RWPE2 (cell line): ENCODE measurements at regions not wholly inside any gene's neighbourhood (a gene's known extent, or its start where the extent isn't known, plus 50 kb on each side); places are given as distances from the start of the nearest gene placed in this dataset.
"Not testable (repeated sequence)": the region's sequence is repeated elsewhere in the genome, so short reads cannot be mapped to it uniquely, and the experiment has no call there.

Experiments
- ATAC-seq: fragments of 200-7000 bp; cut with Tn5 transposase; 3 replicates; pipeline ENCODE4 v1.9.1; 2021; ENCODE audit warnings: low read depth
- DNase-seq: peaks from one replicate; pipeline ENCODE4 v3.0.0-alpha.2; 2020; ENCODE audit warnings: low spot score
- H3K27ac ChIP-seq: fragments of 450-650 bp; 2 replicates; pipeline ENCODE4 v1.5.1; 2017; ENCODE audit warnings: mild to moderate bottlenecking; ENCODE audit not compliant: poor library complexity, severe bottlenecking
- H3K27me3 ChIP-seq: fragments of 250-450 bp; sonication (Bioruptor Pico); 2 replicates; pipeline ENCODE4 v1.5.1; 2021; ENCODE audit warnings: mild to moderate bottlenecking, moderate library complexity; ENCODE audit not compliant: insufficient read depth, poor library complexity, severe bottlenecking
- H3K36me3 ChIP-seq: fragments of 250-450 bp; sonication (Bioruptor Pico); 2 replicates; pipeline ENCODE4 v1.5.1; 2020; ENCODE audit warnings: low read depth, mild to moderate bottlenecking, moderate library complexity
- H3K4me1 ChIP-seq: fragments of 250-450 bp; sonication (Bioruptor Pico); 2 replicates; pipeline ENCODE4 v1.5.1; 2021; ENCODE audit warnings: mild to moderate bottlenecking, moderate library complexity; ENCODE audit not compliant: insufficient read depth, poor library complexity, severe bottlenecking
- H3K4me3 ChIP-seq: fragments of 250-450 bp; sonication (Bioruptor Pico); 2 replicates; pipeline ENCODE4 v1.5.1; 2021; ENCODE audit warnings: mild to moderate bottlenecking, moderate library complexity; ENCODE audit not compliant: severe bottlenecking
- H3K9me3 ChIP-seq: fragments of 250-450 bp; sonication (Bioruptor Pico); 2 replicates; pipeline ENCODE4 v1.5.1; 2021; ENCODE audit warnings: mild to moderate bottlenecking, moderate library complexity; ENCODE audit not compliant: severe bottlenecking
- CTCF ChIP-seq: fragments of 450-650 bp; IDR thresholded peaks from one replicate; pipeline ENCODE4 v1.5.1; 2017; ENCODE audit warnings: mild to moderate bottlenecking, moderate library complexity; ENCODE audit not compliant: poor library complexity, severe bottlenecking

- ATAC-seq = no peak
- no peak for DNase-seq
- H3K4me1 ChIP-seq = peaks cover 9% of the 10 kb centered on the region
- H3K27me3 ChIP-seq = no peaks in the 10 kb centered on the region
- H3K27ac ChIP-seq = no peak overlapping the region
- TF ChIP-seq CTCF = peak; percentile 58
- H3K36me3 ChIP-seq = no peaks in the 10 kb centered on the region
- no peak overlapping the region for H3K4me3 ChIP-seq
- H3K9me3 ChIP-seq = no peaks in the 10 kb centered on the region
These were observed 94.4 kb upstream of the SIRPA start for GRCh38 chr20:1800777-1801176.

- TF ChIP-seq CTCF = no peak
- H3K4me3 ChIP-seq = no peak overlapping the region
- DNase-seq (no peak), ATAC-seq (no peak)
- no peaks in the 10 kb centered on the region for H3K9me3 ChIP-seq
- no peak overlapping the region for H3K27ac ChIP-seq
- no peaks in the 10 kb centered on the region for H3K27me3 ChIP-seq
- H3K4me1 ChIP-seq = peaks cover 4% of the 10 kb centered on the region
- H3K36me3 ChIP-seq = no peaks in the 10 kb centered on the region
These were observed 95.0 kb upstream of the SIRPA start for GRCh38 chr20:1800180-1800579.

- DNase-seq, H3K4me3 ChIP-seq, H3K27me3 ChIP-seq, H3K4me1 ChIP-seq, H3K27ac ChIP-seq, ATAC-seq, H3K36me3 ChIP-seq, H3K9me3 ChIP-seq: not testable (repeated sequence)
These were observed 95.5 kb upstream of the SIRPA start for GRCh38 chr20:1799746-1800145.

- TF ChIP-seq CTCF = no peak
- no peak for DNase-seq
- H3K4me1 ChIP-seq = peaks cover 3% of the 10 kb centered on the region
- H3K4me3 ChIP-seq = no peak overlapping the region
- no peak overlapping the region for H3K27ac ChIP-seq
- H3K9me3 ChIP-seq = no peaks in the 10 kb centered on the region
- no peak for ATAC-seq
- no peaks in the 10 kb centered on the region for H3K36me3 ChIP-seq
- no peaks in the 10 kb centered on the region for H3K27me3 ChIP-seq
These were observed 96.2 kb upstream of the SIRPA start for GRCh38 chr20:1798982-1799381.

- Histone ChIP-seq H3K27me3 (no peaks in the 10 kb centered on the region), H3K27ac (no peak overlapping the region), H3K4me3 (no peak overlapping the region), H3K36me3 (no peaks in the 10 kb centered on the region), H3K4me1 (no peaks in the 10 kb centered on the region), H3K9me3 (no peaks in the 10 kb centered on the region)
- DNase-seq = no peak
- no peak for ATAC-seq
- no peak for TF ChIP-seq CTCF
These were observed 101.4 kb upstream of the SIRPA start for GRCh38 chr20:1793821-1794220.
